ENCODE measurements at regions not wholly inside any gene's neighbourhood (a gene's known extent, or its start where the extent isn't known, plus 50 kb on each side); places are given as distances from the start of the nearest gene placed in this dataset.

DNA sequence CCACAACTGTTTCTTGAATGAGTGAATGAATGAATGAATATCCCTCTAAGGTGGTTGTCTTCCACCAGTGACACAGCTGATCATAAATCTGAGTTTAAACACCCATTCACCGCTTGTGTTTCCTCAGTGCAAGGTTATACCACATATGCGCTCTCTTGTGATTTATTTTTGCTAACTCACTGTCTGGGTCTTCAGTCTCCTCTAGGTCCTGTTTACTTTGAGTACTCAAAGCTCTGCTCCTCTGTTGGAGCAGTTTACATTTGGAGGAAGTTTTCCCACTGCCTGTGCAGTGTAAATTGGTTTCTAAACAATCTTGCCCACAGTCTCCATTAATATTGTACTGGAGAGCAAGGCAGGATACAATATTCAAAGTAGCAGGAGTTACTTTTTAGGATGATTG, 212.6 kb upstream of the JADE1 start:
- Histone ChIP-seq H3K36me3 (ENCODE audit: low read depth) (no peaks in the 10 kb centered on the region), H3K4me3 (no peak overlapping the region), H3K4me2 (ENCODE audit: unreplicated experiment) (no peak overlapping the region), H3F3A (ENCODE audit: insufficient read depth) (peaks cover 11% of the 10 kb centered on the region; the same call in 1 of the 2 replicates), H3K79me2 (ENCODE audit: insufficient read depth) (no peaks in the 10 kb centered on the region), H4K20me1 (ENCODE audit: insufficient read depth) (no peaks in the 10 kb centered on the region), H3K27me3 (replicated peaks; ENCODE audit: insufficient read depth) (no peaks in the 10 kb centered on the region), H3K27ac (no peak overlapping the region), H3K9me3 (ENCODE audit: low read depth) (no peaks in the 10 kb centered on the region), H3K9ac (no peak overlapping the region), H3K9me2 (ENCODE audit: insufficient read depth) (no peaks in the 10 kb centered on the region), H2AFZ (no peak overlapping the region), H3K4me1 (ENCODE audit: insufficient read depth) (peaks cover 10% of the 10 kb centered on the region)
- TF ChIP-seq EZH2 (IDR thresholded peaks at IDR 0.05; ENCODE audit: insufficient read depth, poor library complexity, severe bottlenecking) (no peak), EZH2phosphoT487 (IDR thresholded peaks at IDR 0.05; ENCODE audit: insufficient read depth, low read depth) (no peak)
- in situ Hi-C loops (cut with MboI) = no loop called here
- WGBS, 2 experiments (ENCODE audit: low coverage in 1 of 2, low lambda C conversion rate in 2 of 2, missing lambda C conversion rate in 2 of 2) = 94 to 97% methylated on average over 2 of the region's 2 CpGs
- no peak for DNase-seq

- Histone ChIP-seq H3K9me2 (ENCODE audit: insufficient read depth) (no peaks in the 10 kb centered on the region), H3K9me3 (ENCODE audit: low read depth) (no peaks in the 10 kb centered on the region)
- no peak for DNase-seq
Measured at GRCh38 chr4:128596115-128596514, 213.4 kb upstream of the JADE1 start.

DNA sequence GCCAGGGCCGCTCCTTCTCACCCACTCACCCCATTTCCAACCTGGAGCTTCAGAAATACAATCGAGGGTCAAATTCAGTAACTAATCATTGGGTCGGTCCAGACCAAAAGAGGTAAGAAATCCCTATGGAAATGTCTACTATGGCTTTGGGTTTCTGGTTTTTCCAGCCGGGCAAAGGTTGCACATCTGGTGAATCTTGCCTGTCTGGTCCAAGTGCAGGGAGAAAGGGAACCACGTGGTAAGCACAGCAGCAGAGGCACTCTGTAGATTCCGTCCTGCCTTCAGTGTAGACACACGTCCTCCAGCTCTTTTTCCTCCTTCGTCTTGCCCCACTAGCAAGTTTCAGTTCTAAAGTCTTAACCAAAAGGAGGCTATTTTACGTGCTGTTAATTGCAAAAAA, 218.0 kb upstream of the JADE1 start:
- Histone ChIP-seq H3K9me2 (ENCODE audit: insufficient read depth) (no peaks in the 10 kb centered on the region), H3K4me2 (ENCODE audit: unreplicated experiment) (no peak overlapping the region), H3F3A (ENCODE audit: insufficient read depth) (no peaks in the 10 kb centered on the region), H3K27me3 (replicated peaks; ENCODE audit: insufficient read depth) (no peaks in the 10 kb centered on the region), H2AFZ (no peak overlapping the region), H3K79me2 (ENCODE audit: insufficient read depth) (no peaks in the 10 kb centered on the region), H3K27ac (no peak overlapping the region), H3K36me3 (ENCODE audit: low read depth) (no peaks in the 10 kb centered on the region), H4K20me1 (ENCODE audit: insufficient read depth) (no peaks in the 10 kb centered on the region), H3K9ac (no peak overlapping the region), H3K4me1 (ENCODE audit: insufficient read depth) (no peaks in the 10 kb centered on the region), H3K9me3 (ENCODE audit: low read depth) (no peaks in the 10 kb centered on the region), H3K4me3 (no peak overlapping the region)
- 58 to 59% methylated on average over 9 of the region's 9 CpGs for WGBS, 2 experiments (ENCODE audit: low coverage in 1 of 2, low lambda C conversion rate in 2 of 2, missing lambda C conversion rate in 2 of 2)
- in situ Hi-C loops (cut with MboI) = no loop called here
- TF ChIP-seq EZH2 (IDR thresholded peaks at IDR 0.05; ENCODE audit: insufficient read depth, poor library complexity, severe bottlenecking) = no peak
- TF ChIP-seq EZH2phosphoT487 (IDR thresholded peaks at IDR 0.05; ENCODE audit: insufficient read depth, low read depth) = no peak
- no peak for DNase-seq

More at GRCh38 chr4:128596115-128596514, 213.4 kb upstream of the JADE1 start:
- TF ChIP-seq EZH2phosphoT487 (IDR thresholded peaks at IDR 0.05; ENCODE audit: insufficient read depth, low read depth) (no peak), EZH2 (IDR thresholded peaks at IDR 0.05; ENCODE audit: insufficient read depth, poor library complexity, severe bottlenecking) (no peak)
- Histone ChIP-seq H3K4me3 (no peak overlapping the region), H3K4me2 (ENCODE audit: unreplicated experiment) (no peak overlapping the region), H3K27me3 (replicated peaks; ENCODE audit: insufficient read depth) (no peaks in the 10 kb centered on the region), H3K4me1 (ENCODE audit: insufficient read depth) (peaks cover 2% of the 10 kb centered on the region), H2AFZ (no peak overlapping the region), H3K9ac (no peak overlapping the region), H3F3A (ENCODE audit: insufficient read depth) (0 out of 2 replicates have a peak, but pooled peaks cover 5% of the 10 kb centered on the region), H3K79me2 (ENCODE audit: insufficient read depth) (no peaks in the 10 kb centered on the region), H4K20me1 (ENCODE audit: insufficient read depth) (no peaks in the 10 kb centered on the region), H3K27ac (no peak overlapping the region), H3K36me3 (ENCODE audit: low read depth) (no peaks in the 10 kb centered on the region)
- in situ Hi-C loops (cut with MboI) = no loop called here
- WGBS, 2 experiments (ENCODE audit: low coverage in 1 of 2, low lambda C conversion rate in 2 of 2, missing lambda C conversion rate in 2 of 2) = 79 to 81% methylated on average over 5 of the region's 5 CpGs

DNA sequence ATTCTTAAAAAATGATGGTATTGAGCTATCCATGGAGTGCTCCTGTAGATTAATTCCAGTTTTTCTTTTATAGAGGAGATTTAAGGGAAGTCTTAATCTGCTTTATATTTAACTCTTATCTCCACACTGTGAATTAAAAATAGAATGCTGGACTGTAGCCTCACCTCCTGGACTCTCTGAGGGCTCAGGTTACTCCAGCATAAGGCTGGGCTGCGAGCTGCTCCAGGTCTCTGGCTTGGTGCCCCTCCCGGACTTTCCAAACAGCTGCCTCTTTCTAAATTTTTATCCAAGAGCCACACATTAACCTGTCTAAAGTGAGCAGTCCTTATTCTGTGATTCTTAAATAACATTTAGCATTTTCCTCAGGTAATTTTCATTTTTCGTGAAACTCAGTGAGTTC, 218.7 kb upstream of the JADE1 start:
- Histone ChIP-seq H4K20me1 (ENCODE audit: insufficient read depth) (no peaks in the 10 kb centered on the region), H3K36me3 (ENCODE audit: low read depth) (no peaks in the 10 kb centered on the region), H3K9ac (no peak overlapping the region), H3K79me2 (ENCODE audit: insufficient read depth) (no peaks in the 10 kb centered on the region), H3K4me3 (no peak overlapping the region), H3K27ac (no peak overlapping the region), H3K9me3 (ENCODE audit: low read depth) (no peaks in the 10 kb centered on the region), H3F3A (ENCODE audit: insufficient read depth) (no peaks in the 10 kb centered on the region), H3K9me2 (ENCODE audit: insufficient read depth) (no peaks in the 10 kb centered on the region), H2AFZ (no peak overlapping the region), H3K4me1 (ENCODE audit: insufficient read depth) (no peaks in the 10 kb centered on the region), H3K27me3 (replicated peaks; ENCODE audit: insufficient read depth) (no peaks in the 10 kb centered on the region), H3K4me2 (ENCODE audit: unreplicated experiment) (no peak overlapping the region)
- in situ Hi-C loops (cut with MboI) = no loop called here
- 85 to 90% methylated on average over 3 of the region's 3 CpGs for WGBS, 2 experiments (ENCODE audit: low coverage in 1 of 2, low lambda C conversion rate in 2 of 2, missing lambda C conversion rate in 2 of 2)
- no peak for DNase-seq
- no peak for TF ChIP-seq EZH2phosphoT487 (IDR thresholded peaks at IDR 0.05; ENCODE audit: insufficient read depth, low read depth)
- no peak for TF ChIP-seq EZH2 (IDR thresholded peaks at IDR 0.05; ENCODE audit: insufficient read depth, poor library complexity, severe bottlenecking)

Data from GM23248 (cell line).